Uterus (tissue), 3 donors: ENCODE measurements at regions not wholly inside any gene's neighbourhood (a gene's known extent, or its start where the extent isn't known, plus 50 kb on each side); places are given as distances from the start of the nearest gene placed in this dataset.
A peak's percentile ranks its signal among the peaks of the same experiment; 100 is the strongest.

Source experiments
- DNase-seq, 2 donors: peaks; one replicate each; pipeline ENCODE4 v3.0.0-alpha.2; 2019 to 2020
- H3K27ac ChIP-seq, 2 donors: fragments of 200-600 bp; sonication (generic); 1 replicate in 1 of 2; 2 replicates in 1 of 2; pipeline ENCODE4 v1.5.1; 2016 to 2018
- H3K27me3 ChIP-seq, 2 donors: fragments of 200-600 bp; sonication (generic); one replicate each; pipeline ENCODE4 v1.5.1; 2018 to 2019; ENCODE audit warnings: control low read depth in 1 of 2
- H3K36me3 ChIP-seq, 2 donors: fragments of 200-600 bp; sonication (generic); one replicate each; pipeline ENCODE4 v1.5.1; 2019; ENCODE audit warnings: control low read depth in 1 of 2
- H3K4me1 ChIP-seq, 2 donors: fragments of 200-600 bp; sonication (generic); one replicate each; pipeline ENCODE4 v1.5.1; 2018 to 2019; ENCODE audit warnings: control low read depth in 1 of 2
- H3K4me3 ChIP-seq, 2 donors: fragments of 200-600 bp; sonication (generic); 1 replicate in 1 of 2; 2 replicates in 1 of 2; pipeline ENCODE4 v1.5.1; 2018 to 2019; ENCODE audit warnings: mild to moderate bottlenecking in 1 of 2
- H3K9me3 ChIP-seq, 2 donors: fragments of 200-600 bp; sonication (generic); one replicate each; pipeline ENCODE4 v1.5.1; 2019; ENCODE audit warnings: control low read depth in 1 of 2
- POLR2A ChIP-seq, 2 donors: fragments of 450-650 bp; IDR thresholded peaks; one replicate each; pipeline ENCODE4 v1.6.1; 2016; ENCODE audit warnings: antibody characterized with exemption in 2 of 2, mild to moderate bottlenecking in 1 of 2, moderate library complexity in 1 of 2
- intact Hi-C: fragments of 100-400 bp; cut with DNase I; formaldehyde crosslinking; loops from one replicate; pipeline ENCODE4 v1.15.1; 2023; ENCODE audit warnings: low total_unique reads
- TF ChIP-seq, protein P1 (sequence below), 4 experiments: fragments of 200-600 bp in 2 of 4; fragments of 450-650 bp in 2 of 4; sonication (generic) in 2 of 4; IDR thresholded peaks; one replicate each; pipeline ENCODE4 v1.5.1; 2016 to 2019; ENCODE audit warnings: antibody characterized with exemption in 4 of 4, mild to moderate bottlenecking in 2 of 4, moderate library complexity in 1 of 4
- donor health status: DM: yes; HTN: yes; CAD: no.

DNA sequence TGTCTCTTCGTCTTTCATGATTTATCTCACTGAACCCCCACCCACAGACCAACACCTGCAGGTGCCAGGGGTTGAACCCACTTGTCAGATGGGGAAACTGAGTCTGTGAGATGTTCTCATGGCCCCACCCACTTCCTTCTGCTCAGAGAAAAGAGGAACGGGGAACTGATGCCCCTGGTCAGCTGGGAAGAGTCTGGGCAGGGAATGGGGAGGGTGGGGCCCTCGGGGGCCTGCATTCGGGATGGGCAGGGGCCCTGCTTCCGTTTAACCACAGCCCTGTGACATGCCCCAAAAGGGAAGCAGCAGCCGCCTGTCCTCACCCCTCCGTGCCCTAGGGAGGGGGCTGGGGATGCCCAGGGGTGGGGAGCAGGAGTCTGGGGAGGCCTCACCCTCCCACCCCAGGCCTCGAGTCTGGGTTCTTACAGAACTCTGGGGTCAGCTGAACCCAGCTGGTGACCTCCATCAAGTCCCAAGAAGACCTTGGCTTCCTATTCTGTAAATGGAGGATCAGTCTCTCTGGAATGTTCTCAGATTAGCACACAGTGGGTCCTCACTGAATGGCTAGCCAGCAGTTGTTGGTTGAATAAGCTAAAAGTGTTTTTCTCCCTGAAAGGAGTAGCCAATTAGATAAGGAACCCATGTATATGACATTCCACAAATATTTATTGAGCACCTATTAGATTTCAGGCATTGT, 81.5 kb downstream of the CEBPB start:
- DNase-seq: no peak
- H3K27me3 ChIP-seq: no peaks in the 10 kb centered on the region
- H3K9me3 ChIP-seq: no peaks in the 10 kb centered on the region
- H3K4me1 ChIP-seq: peaks cover 0 to 7% of the 10 kb centered on the region in 2 donors
- no peaks in the 10 kb centered on the region for H3K36me3 ChIP-seq
- intact Hi-C loops: no loop called here
- H3K27ac ChIP-seq: no peak overlapping the region
- TF ChIP-seq, protein P1, sequence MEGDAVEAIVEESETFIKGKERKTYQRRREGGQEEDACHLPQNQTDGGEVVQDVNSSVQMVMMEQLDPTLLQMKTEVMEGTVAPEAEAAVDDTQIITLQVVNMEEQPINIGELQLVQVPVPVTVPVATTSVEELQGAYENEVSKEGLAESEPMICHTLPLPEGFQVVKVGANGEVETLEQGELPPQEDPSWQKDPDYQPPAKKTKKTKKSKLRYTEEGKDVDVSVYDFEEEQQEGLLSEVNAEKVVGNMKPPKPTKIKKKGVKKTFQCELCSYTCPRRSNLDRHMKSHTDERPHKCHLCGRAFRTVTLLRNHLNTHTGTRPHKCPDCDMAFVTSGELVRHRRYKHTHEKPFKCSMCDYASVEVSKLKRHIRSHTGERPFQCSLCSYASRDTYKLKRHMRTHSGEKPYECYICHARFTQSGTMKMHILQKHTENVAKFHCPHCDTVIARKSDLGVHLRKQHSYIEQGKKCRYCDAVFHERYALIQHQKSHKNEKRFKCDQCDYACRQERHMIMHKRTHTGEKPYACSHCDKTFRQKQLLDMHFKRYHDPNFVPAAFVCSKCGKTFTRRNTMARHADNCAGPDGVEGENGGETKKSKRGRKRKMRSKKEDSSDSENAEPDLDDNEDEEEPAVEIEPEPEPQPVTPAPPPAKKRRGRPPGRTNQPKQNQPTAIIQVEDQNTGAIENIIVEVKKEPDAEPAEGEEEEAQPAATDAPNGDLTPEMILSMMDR (IDR thresholded peaks at IDR 0.05): no peak
- TF ChIP-seq POLR2A (IDR thresholded peaks at IDR 0.05): no peak
- H3K4me3 ChIP-seq: no peak overlapping the region

DNA sequence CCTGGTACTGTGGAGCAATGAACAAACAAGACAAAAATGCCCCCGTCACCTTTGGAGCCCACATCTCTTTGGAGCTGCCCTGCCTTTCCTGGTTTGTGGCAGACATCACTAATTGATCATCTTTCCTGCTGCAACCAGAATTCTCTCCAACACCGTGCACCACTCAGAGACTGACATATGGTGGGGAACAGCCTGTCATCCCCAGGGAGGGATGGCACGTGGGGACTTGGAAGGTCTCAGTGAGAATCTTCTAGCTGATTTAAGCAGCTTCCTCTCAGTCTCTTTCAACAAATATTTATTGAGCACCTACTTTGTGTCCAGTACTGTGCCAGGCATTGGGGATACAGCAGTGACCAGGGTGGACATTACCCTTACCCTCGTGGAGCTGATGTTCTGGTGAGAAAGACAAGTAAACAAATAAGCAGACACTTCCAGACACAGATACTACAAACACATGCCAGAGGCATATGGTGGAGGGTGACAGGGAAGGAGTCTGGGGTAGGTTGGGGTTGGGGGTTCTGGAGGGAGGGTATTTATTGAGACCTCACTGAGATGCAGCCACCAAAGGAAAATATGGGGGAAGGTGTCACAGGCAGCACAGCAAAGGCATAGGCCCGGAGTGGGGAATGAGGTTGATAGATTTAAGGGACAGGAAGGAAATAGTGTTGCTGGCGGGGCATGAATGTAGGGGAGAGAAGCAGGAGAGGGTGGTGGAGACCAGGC, 82.3 kb downstream of the CEBPB start:
- DNase-seq: no peak
- Histone ChIP-seq H3K27ac (peak overlapping the region; percentile 44 to 64), H3K9me3 (no peaks in the 10 kb centered on the region), H3K4me3 (no peak overlapping the region), H3K4me1 (peaks cover 0 to 4% of the 10 kb centered on the region in 2 donors), H3K27me3 (no peaks in the 10 kb centered on the region), H3K36me3 (no peaks in the 10 kb centered on the region)
- TF ChIP-seq, protein P1 (IDR thresholded peaks at IDR 0.05): no peak
- no peak for TF ChIP-seq POLR2A (IDR thresholded peaks at IDR 0.05)
- intact Hi-C loops: no loop called here

DNA sequence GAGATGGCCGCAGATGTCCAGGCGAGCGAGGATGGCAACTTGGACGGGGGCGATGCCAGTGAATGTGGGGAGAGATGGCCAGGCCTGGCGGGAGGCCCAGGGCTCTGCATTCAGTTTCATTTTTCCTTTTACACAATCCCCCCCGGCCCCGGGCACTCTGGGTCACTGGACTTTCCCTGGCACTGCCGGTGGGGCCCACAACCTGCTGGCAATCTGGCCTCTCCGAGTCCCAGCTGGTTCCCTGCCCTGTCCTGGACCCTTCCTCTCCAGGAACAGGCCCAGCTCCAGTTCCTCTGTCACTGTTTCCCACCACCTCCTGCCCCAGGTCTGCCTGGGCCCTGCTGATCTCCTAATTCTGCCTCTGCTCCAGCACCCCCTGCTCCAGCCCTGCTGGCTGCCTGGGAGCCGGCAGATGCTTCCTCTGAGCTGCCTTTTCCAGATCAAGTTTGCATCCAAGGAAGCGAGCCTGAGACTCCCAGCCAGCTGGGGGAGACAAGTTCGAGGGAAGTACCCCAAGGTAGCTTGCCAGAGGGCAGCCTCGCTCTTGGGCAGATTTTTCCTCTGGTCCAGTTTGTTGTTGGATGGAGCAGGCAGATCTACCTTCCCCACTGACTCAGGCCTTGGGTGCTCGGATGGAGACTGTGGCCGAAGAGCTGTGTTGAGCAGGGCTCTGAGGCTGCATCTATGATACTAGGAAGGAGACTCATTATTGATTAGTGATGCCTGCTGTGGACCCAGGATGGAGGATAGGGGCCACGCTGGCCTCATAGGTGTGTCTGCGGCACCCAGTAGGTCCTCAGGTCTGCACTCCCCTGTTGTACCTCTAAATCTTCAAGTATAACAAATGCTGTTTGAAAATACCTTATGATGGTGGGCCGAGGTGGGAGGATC, 83.2 kb downstream of the CEBPB start:
- no peaks in the 10 kb centered on the region for H3K9me3 ChIP-seq
- intact Hi-C loops: no loop called here
- TF ChIP-seq, protein P1 (IDR thresholded peaks at IDR 0.05): peak in 1 of 4 experiments; percentile 9
- no peak for TF ChIP-seq POLR2A (IDR thresholded peaks at IDR 0.05)
- H3K4me1 ChIP-seq: peaks cover 0 to 4% of the 10 kb centered on the region in 2 donors
- H3K27ac ChIP-seq: peak overlapping the region; percentile 44 to 64
- no peaks in the 10 kb centered on the region for H3K27me3 ChIP-seq
- no peak for DNase-seq
- H3K4me3 ChIP-seq: no peak overlapping the region
- H3K36me3 ChIP-seq: no peaks in the 10 kb centered on the region

DNA sequence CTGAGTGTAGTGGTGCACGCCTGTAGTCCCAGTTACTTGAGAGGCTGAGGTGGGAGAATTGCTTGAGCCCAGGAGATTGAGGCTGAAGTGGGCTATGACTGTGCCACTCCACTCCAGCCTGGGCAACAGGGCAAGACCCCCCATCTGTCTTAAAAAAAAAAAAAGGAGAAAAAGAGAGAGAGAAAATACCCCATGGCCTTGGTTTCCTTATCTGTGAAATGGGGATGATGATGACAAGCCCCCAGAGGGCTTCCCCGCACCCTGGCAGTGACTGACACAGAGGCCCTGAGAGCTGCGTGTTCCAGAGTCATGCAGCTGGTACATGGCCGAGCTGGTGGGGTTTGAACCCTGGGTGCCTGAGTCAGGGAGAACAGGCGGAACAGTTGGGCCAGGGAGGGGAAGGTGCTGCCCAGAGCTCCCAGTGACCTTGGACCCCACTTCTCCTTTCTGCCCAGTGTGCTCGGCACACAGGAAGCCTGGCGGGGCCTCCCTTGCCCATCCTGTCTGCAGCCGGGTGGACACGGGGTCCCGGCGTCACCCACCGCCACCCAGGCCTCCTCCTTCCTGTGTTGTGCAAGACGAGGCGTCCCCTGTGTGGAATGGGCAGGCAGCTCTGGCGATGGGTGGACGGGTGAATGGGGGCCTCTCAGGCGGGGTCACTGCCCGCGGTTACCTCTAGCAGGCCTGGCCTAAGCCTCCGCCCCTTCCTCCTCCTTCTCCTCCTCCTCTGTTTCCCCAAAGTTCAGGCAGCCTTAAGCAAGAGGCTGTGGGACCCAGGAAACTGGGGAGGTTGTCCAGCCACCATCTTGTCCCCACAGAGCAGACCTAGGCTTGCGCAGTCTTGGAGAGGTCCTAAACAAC, 84.2 kb downstream of the CEBPB start:
- peak overlapping the region; percentile 44 to 64 for H3K27ac ChIP-seq
- TF ChIP-seq POLR2A (IDR thresholded peaks at IDR 0.05): no peak
- TF ChIP-seq, protein P1 (IDR thresholded peaks at IDR 0.05): no peak
- H3K4me1 ChIP-seq: peaks cover 0 to 4% of the 10 kb centered on the region in 2 donors
- DNase-seq: no peak
- intact Hi-C loops: no loop called here
- no peaks in the 10 kb centered on the region for H3K27me3 ChIP-seq
- no peaks in the 10 kb centered on the region for H3K9me3 ChIP-seq
- H3K36me3 ChIP-seq: no peaks in the 10 kb centered on the region
- no peak overlapping the region for H3K4me3 ChIP-seq
